NCI-H748 treated with DMSO at 0.1 percent for 48 hours (cell line): ENCODE measurements at regions not wholly inside any gene's neighbourhood (a gene's known extent, or its start where the extent isn't known, plus 50 kb on each side); places are given as distances from the start of the nearest gene placed in this dataset.
A peak's percentile ranks its signal among the peaks of the same experiment; 100 is the strongest.
"Not testable (repeated sequence)": the region's sequence is repeated elsewhere in the genome, so short reads cannot be mapped to it uniquely, and the experiment has no call there.

ENCODE experiments used
- DNase-seq: peaks from one replicate; lab custom pipeline; 2025; lab: John Stamatoyannopoulos, UW

- no peak for DNase-seq
These were observed 288.6 kb upstream of the FIGN start for GRCh38 chr2:164024396-164024795.

GRCh38 chr2:164023896-164024295, 288.1 kb upstream of the FIGN start:
- DNase-seq: no peak

GRCh38 chr2:164015328-164016123, 279.7 kb upstream of the FIGN start:
- DNase-seq: no peak

- DNase-seq: no peak
These were observed 279.0 kb upstream of the FIGN start for GRCh38 chr2:164014791-164015190.

GRCh38 chr2:164014068-164014731, 278.4 kb upstream of the FIGN start:
- DNase-seq: peak; percentile 49

- DNase-seq: no peak
These were observed 276.8 kb upstream of the FIGN start for GRCh38 chr2:164012581-164012980.

- DNase-seq: peak; percentile 78
These were observed 274.0 kb upstream of the FIGN start for GRCh38 chr2:164009756-164010337.

GRCh38 chr2:164008752-164009151, 272.9 kb upstream of the FIGN start:
- DNase-seq: no peak

- DNase-seq: no peak
These were observed 270.9 kb upstream of the FIGN start for GRCh38 chr2:164006704-164007103.

- DNase-seq: no peak
These were observed 264.4 kb upstream of the FIGN start for GRCh38 chr2:164000176-164000575.

GRCh38 chr2:163997466-163997865, 261.7 kb upstream of the FIGN start:
- no peak for DNase-seq

- DNase-seq: no peak
These were observed 254.7 kb upstream of the FIGN start for GRCh38 chr2:163990541-163990940.

GRCh38 chr2:163990101-163990500, 254.3 kb upstream of the FIGN start:
- no peak for DNase-seq

GRCh38 chr2:163987175-163987940, 251.6 kb upstream of the FIGN start:
- DNase-seq: no peak

- DNase-seq: no peak
These were observed 249.2 kb upstream of the FIGN start for GRCh38 chr2:163984986-163985385.

- no peak for DNase-seq
These were observed 248.1 kb upstream of the FIGN start for GRCh38 chr2:163983911-163984310.

GRCh38 chr2:163982938-163983337, 247.1 kb upstream of the FIGN start:
- DNase-seq: no peak

GRCh38 chr2:163974766-163975165, 239.0 kb upstream of the FIGN start:
- DNase-seq: no peak

GRCh38 chr2:163970058-163970813, 234.4 kb upstream of the FIGN start:
- no peak for DNase-seq

- DNase-seq: not testable (repeated sequence)
These were observed 228.5 kb upstream of the FIGN start for GRCh38 chr2:163964278-163964677.

GRCh38 chr2:163953390-163953907, 217.6 kb upstream of the FIGN start:
- DNase-seq: no peak
